ENCODE measurements at regions not wholly inside any gene's neighbourhood (a gene's known extent, or its start where the extent isn't known, plus 50 kb on each side); places are given as distances from the start of the nearest gene placed in this dataset.

DNA sequence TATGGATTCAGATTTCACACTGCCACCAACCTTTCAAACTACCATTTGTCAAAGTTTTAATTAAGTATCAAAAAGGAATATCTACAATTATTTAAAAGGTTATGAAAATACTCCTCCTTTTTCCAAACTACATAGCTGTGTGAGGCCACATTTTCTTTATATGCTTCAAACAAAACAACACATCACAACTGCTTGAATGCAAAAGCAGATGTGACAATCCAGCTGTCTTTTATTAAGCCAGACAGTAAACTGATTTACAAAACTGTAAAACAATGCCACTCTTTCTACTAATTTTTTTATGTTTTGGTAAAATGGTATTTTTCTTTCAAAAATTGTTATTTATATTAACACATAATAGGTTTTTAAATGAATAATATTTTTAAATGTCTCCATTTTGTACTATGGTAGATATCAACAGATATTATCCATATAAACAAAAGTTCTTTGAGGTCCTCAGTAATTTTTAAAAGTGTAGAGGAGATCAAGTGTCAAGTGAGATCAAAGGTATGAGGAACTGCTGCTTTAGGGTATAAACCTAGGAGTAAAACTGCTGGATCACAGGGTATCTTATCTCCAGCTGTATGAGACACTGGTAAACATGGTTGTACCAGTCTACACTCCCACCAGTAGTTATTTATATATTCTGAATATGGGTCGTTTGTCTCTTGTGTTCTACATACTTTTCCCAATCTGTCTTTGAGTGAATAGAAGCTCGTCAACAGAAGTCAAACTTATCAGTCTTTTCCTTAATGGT lies 68.8 kb upstream of the SERTAD2 start:
- TF ChIP-seq NFATC3 (CRISPR knock-in tag; IDR thresholded peaks at IDR 0.05): no peak
- TF ChIP-seq, protein P1, sequence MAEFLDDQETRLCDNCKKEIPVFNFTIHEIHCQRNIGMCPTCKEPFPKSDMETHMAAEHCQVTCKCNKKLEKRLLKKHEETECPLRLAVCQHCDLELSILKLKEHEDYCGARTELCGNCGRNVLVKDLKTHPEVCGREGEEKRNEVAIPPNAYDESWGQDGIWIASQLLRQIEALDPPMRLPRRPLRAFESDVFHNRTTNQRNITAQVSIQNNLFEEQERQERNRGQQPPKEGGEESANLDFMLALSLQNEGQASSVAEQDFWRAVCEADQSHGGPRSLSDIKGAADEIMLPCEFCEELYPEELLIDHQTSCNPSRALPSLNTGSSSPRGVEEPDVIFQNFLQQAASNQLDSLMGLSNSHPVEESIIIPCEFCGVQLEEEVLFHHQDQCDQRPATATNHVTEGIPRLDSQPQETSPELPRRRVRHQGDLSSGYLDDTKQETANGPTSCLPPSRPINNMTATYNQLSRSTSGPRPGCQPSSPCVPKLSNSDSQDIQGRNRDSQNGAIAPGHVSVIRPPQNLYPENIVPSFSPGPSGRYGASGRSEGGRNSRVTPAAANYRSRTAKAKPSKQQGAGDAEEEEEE (CRISPR knock-in tag; IDR thresholded peaks at IDR 0.05; ENCODE audit: borderline replicate concordance): no peak
- no peak for TF ChIP-seq RXRB (CRISPR knock-in tag; IDR thresholded peaks at IDR 0.05; ENCODE audit: borderline replicate concordance)
- TF ChIP-seq, protein P2, sequence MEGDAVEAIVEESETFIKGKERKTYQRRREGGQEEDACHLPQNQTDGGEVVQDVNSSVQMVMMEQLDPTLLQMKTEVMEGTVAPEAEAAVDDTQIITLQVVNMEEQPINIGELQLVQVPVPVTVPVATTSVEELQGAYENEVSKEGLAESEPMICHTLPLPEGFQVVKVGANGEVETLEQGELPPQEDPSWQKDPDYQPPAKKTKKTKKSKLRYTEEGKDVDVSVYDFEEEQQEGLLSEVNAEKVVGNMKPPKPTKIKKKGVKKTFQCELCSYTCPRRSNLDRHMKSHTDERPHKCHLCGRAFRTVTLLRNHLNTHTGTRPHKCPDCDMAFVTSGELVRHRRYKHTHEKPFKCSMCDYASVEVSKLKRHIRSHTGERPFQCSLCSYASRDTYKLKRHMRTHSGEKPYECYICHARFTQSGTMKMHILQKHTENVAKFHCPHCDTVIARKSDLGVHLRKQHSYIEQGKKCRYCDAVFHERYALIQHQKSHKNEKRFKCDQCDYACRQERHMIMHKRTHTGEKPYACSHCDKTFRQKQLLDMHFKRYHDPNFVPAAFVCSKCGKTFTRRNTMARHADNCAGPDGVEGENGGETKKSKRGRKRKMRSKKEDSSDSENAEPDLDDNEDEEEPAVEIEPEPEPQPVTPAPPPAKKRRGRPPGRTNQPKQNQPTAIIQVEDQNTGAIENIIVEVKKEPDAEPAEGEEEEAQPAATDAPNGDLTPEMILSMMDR (CRISPR knock-in tag; IDR thresholded peaks at IDR 0.05): no peak
- TF ChIP-seq, protein P3, sequence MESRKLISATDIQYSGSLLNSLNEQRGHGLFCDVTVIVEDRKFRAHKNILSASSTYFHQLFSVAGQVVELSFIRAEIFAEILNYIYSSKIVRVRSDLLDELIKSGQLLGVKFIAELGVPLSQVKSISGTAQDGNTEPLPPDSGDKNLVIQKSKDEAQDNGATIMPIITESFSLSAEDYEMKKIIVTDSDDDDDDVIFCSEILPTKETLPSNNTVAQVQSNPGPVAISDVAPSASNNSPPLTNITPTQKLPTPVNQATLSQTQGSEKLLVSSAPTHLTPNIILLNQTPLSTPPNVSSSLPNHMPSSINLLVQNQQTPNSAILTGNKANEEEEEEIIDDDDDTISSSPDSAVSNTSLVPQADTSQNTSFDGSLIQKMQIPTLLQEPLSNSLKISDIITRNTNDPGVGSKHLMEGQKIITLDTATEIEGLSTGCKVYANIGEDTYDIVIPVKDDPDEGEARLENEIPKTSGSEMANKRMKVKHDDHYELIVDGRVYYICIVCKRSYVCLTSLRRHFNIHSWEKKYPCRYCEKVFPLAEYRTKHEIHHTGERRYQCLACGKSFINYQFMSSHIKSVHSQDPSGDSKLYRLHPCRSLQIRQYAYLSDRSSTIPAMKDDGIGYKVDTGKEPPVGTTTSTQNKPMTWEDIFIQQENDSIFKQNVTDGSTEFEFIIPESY (CRISPR knock-in tag; IDR thresholded peaks at IDR 0.05): no peak

Measured in HepG2 (cell line).